ENCODE measurements at regions not wholly inside any gene's neighbourhood (a gene's known extent, or its start where the extent isn't known, plus 50 kb on each side); places are given as distances from the start of the nearest gene placed in this dataset.
"Not testable (repeated sequence)": the region's sequence is repeated elsewhere in the genome, so short reads cannot be mapped to it uniquely, and the experiment has no call there.

DNA sequence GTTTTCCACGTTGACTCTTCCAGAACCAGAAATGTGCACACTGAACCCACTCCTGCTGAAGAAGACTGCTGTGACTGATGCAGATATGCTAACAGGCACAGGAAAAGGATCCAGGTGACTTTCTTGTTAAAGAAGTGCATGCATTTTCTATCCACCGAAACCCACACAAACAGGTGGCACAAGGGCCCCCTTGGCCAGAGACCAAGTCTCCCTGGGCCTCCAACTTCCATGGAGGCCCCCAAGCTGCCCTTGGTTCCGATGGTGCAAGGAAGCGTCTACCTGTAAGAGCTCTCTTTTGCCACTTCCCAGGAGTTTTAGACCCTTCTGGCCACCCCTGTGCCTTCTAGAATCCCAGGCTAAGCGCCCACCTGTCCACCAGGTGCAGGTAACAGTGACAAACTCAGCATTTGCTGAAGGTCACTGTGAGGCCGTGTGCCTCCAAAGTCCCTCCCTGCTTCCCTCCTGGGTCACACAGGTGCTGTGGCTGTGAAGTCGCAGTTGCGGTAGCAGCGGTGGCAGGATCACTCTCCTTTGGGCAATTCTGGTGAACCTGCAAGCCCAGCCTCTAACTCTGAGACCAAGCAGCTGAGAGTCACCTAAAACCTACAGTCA is 134.8 kb downstream of the PXDC1 start:
- Histone ChIP-seq H3K27me3 (ENCODE audit: control insufficient read depth, insufficient read depth, low read length) (peaks cover 20% of the 10 kb centered on the region), H3K27ac (ENCODE audit: low read depth, low read length) (no peak overlapping the region), H3K9me3 (ENCODE audit: control insufficient read depth, insufficient read depth, low read length) (no peaks in the 10 kb centered on the region; the same call in 1 of the 2 replicates), H3K4me3 (ENCODE audit: low read depth, low read length) (no peak overlapping the region)
- POLR2A ChIA-PET: no interaction called here
- TF ChIP-seq CTCF (IDR thresholded peaks at IDR 0.05; ENCODE audit: low read depth, low read length): no peak
- CTCF ChIA-PET: no interaction called here
- no peak for DNase-seq (ENCODE audit: low read depth, low spot score)

DNA sequence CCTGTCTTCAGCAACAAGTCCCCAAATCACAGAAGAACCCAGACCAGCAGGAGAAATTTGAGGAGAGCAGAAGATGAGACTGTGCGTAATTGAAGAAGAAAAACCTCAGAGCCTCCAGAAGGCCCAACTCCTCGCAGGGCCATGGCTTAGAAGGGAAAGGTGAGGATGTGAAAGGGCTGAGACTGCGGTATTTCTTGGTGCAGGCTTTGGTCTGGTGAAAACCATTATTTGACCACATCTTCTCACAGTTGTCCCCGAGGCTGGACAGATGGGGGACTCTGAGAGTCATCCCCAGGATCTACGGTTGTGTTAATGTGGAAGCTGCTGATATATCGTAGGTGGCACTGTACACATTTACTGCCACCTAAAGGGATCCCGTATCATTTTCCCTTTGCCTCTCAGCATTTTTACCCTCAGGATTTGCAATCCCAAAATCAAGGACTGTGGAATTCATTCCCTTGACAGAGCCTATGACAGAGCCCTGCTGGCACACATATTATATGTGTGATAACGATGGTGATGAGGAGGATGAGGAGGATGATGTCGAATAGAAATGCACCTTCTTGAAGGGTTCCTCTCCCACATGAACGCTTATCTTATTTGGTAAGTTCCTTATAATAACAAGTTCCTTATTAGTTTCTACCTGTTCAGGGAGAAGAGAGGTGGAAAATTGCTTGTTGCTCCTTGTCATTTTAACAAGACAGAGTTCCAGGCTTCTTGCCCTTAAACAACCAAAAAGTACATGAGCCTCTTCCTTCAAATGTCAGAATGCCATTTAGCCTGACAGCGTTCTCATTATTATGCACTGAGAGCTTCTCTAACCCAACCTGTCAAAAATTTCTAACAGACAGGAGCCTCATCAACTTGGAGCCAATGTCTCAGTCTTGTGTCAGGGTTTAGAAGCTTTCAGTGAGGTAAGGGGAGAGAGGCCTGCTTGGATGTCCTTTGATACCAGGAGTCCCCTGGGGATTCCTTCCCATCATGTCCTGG is 135.8 kb downstream of the PXDC1 start:
- Histone ChIP-seq H3K9me3 (ENCODE audit: control insufficient read depth, insufficient read depth, low read length) (no peaks in the 10 kb centered on the region; the same call in 1 of the 2 replicates), H3K4me3 (ENCODE audit: low read depth, low read length) (no peak overlapping the region), H3K27me3 (ENCODE audit: control insufficient read depth, insufficient read depth, low read length) (peaks cover 15% of the 10 kb centered on the region), H3K27ac (ENCODE audit: low read depth, low read length) (no peak overlapping the region)
- no peak for DNase-seq (ENCODE audit: low read depth, low spot score)
- ChIA-PET POLR2A (no interaction called here), CTCF (no interaction called here)
- TF ChIP-seq CTCF (IDR thresholded peaks at IDR 0.05; ENCODE audit: low read depth, low read length): no peak

DNA sequence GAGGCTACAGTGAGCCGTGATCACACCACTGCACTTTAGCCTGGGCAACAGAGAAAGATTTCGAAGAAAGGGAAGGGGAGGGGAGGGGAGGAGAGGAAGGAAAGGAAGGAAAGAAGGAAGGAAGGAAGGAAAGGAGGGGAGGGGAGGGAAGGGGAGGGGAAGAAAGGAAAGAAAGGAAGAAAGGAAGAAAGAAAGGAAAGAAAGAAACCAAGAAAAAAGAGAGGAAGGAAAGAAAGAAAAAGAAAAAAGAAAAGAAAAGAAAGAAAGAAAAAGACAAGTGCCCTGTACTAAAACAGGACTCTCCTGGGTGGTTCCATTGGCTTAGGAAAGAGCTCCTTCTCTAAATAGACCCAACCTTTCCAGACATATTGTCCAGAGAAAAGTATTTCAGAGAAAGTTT is 136.6 kb downstream of the PXDC1 start:
- TF ChIP-seq CTCF (IDR thresholded peaks at IDR 0.05; ENCODE audit: low read depth, low read length): no peak
- Histone ChIP-seq H3K9me3 (ENCODE audit: control insufficient read depth, insufficient read depth, low read length) (no peaks in the 10 kb centered on the region; the same call in 1 of the 2 replicates), H3K27ac (ENCODE audit: low read depth, low read length) (no peak overlapping the region), H3K27me3 (ENCODE audit: control insufficient read depth, insufficient read depth, low read length) (peaks cover 11% of the 10 kb centered on the region), H3K4me3 (ENCODE audit: low read depth, low read length) (no peak overlapping the region)
- no peak for DNase-seq (ENCODE audit: low read depth, low spot score)
- ChIA-PET POLR2A (no interaction called here), CTCF (no interaction called here)

GRCh38 chr6:3613565-3613964 is 137.9 kb downstream of the PXDC1 start:
- DNase-seq (ENCODE audit: low read depth, low spot score); CTCF ChIA-PET; POLR2A ChIA-PET; H3K9me3 ChIP-seq (ENCODE audit: control insufficient read depth, insufficient read depth, low read length); H3K4me3 ChIP-seq (ENCODE audit: low read depth, low read length); H3K27ac ChIP-seq (ENCODE audit: low read depth, low read length): not testable (repeated sequence)
- H3K27me3 ChIP-seq (ENCODE audit: control insufficient read depth, insufficient read depth, low read length): peaks cover 12% of the 10 kb centered on the region

GRCh38 chr6:3612341-3613041 is 139.0 kb downstream of the PXDC1 start:
- H3K27ac ChIP-seq (ENCODE audit: low read depth, low read length): no peak overlapping the region
- TF ChIP-seq CTCF (IDR thresholded peaks at IDR 0.05; ENCODE audit: low read depth, low read length): no peak

More at GRCh38 chr6:3612341-3613041, 139.0 kb downstream of the PXDC1 start:
- POLR2A ChIA-PET: interaction anchor here (1.2 kb wide), 1 partner anchor 140 kb away, joined by 3 read pairs; no protein-coding TSS in a partner anchor
- peaks cover 19% of the 10 kb centered on the region for H3K27me3 ChIP-seq (ENCODE audit: control insufficient read depth, insufficient read depth, low read length)
- no peak overlapping the region for H3K4me3 ChIP-seq (ENCODE audit: low read depth, low read length)
- CTCF ChIA-PET: no interaction called here
- DNase-seq (ENCODE audit: low read depth, low spot score): peak; percentile 27
- no peaks in the 10 kb centered on the region for H3K9me3 ChIP-seq (ENCODE audit: control insufficient read depth, insufficient read depth, low read length)

Data from AG04450 (cell line).